ENCODE measurements at regions not wholly inside any gene's neighbourhood (a gene's known extent, or its start where the extent isn't known, plus 50 kb on each side); places are given as distances from the start of the nearest gene placed in this dataset.

- DNase-seq (ENCODE audit: low spot score): no peak
Observed at GRCh38 chr18:38899252-38899651, 1333.7 kb upstream of the CELF4 start.

- no peak for DNase-seq (ENCODE audit: low spot score)
Observed at GRCh38 chr18:38898167-38898566, 1332.6 kb upstream of the CELF4 start.

GRCh38 chr18:38895560-38895959 lies 1330.0 kb upstream of the CELF4 start:
- no peak for DNase-seq (ENCODE audit: low spot score)

- no peak for DNase-seq (ENCODE audit: low spot score)
Observed at GRCh38 chr18:38887671-38888020, 1322.0 kb upstream of the CELF4 start.

GRCh38 chr18:38886861-38887670 lies 1321.5 kb upstream of the CELF4 start:
- DNase-seq (ENCODE audit: low spot score): no peak

- no peak for DNase-seq (ENCODE audit: low spot score)
Observed at GRCh38 chr18:38886235-38886634, 1320.6 kb upstream of the CELF4 start.

- DNase-seq (ENCODE audit: low spot score): no peak
Observed at GRCh38 chr18:38884050-38884449, 1318.5 kb upstream of the CELF4 start.

GRCh38 chr18:38883111-38883510 lies 1317.5 kb upstream of the CELF4 start:
- DNase-seq (ENCODE audit: low spot score): no peak

GRCh38 chr18:38879871-38880270 lies 1314.3 kb upstream of the CELF4 start:
- DNase-seq (ENCODE audit: low spot score): no peak

- DNase-seq (ENCODE audit: low spot score): no peak
Observed at GRCh38 chr18:38872342-38872741, 1306.7 kb upstream of the CELF4 start.

- DNase-seq (ENCODE audit: low spot score): no peak
Observed at GRCh38 chr18:38868757-38869156, 1303.2 kb upstream of the CELF4 start.

- no peak for DNase-seq (ENCODE audit: low spot score)
Observed at GRCh38 chr18:38867680-38868079, 1302.1 kb upstream of the CELF4 start.

GRCh38 chr18:38851526-38851925 lies 1285.9 kb upstream of the CELF4 start:
- no peak for DNase-seq (ENCODE audit: low spot score)

GRCh38 chr18:38847326-38847725 lies 1281.7 kb upstream of the CELF4 start:
- no peak for DNase-seq (ENCODE audit: low spot score)

- no peak for DNase-seq (ENCODE audit: low spot score)
Observed at GRCh38 chr18:38843291-38843690, 1277.7 kb upstream of the CELF4 start.

GRCh38 chr18:38826247-38826646 lies 1260.6 kb upstream of the CELF4 start:
- DNase-seq (ENCODE audit: low spot score): no peak

- DNase-seq (ENCODE audit: low spot score): no peak
Observed at GRCh38 chr18:38811209-38811608, 1245.6 kb upstream of the CELF4 start.

GRCh38 chr18:38810789-38811188 lies 1245.2 kb upstream of the CELF4 start:
- no peak for DNase-seq (ENCODE audit: low spot score)

GRCh38 chr18:38807915-38808314 lies 1242.3 kb upstream of the CELF4 start:
- DNase-seq (ENCODE audit: low spot score): no peak

- no peak for DNase-seq (ENCODE audit: low spot score)
Observed at GRCh38 chr18:38805256-38805655, 1239.7 kb upstream of the CELF4 start.

- no peak for DNase-seq (ENCODE audit: low spot score)
Observed at GRCh38 chr18:38801640-38802039, 1236.0 kb upstream of the CELF4 start.

- DNase-seq (ENCODE audit: low spot score): no peak
Observed at GRCh38 chr18:38796762-38797161, 1231.2 kb upstream of the CELF4 start.

GRCh38 chr18:38792731-38793130 lies 1227.1 kb upstream of the CELF4 start:
- DNase-seq (ENCODE audit: low spot score): no peak

- DNase-seq (ENCODE audit: low spot score): no peak
Observed at GRCh38 chr18:38790786-38791185, 1225.2 kb upstream of the CELF4 start.
